ENCODE measurements at regions not wholly inside any gene's neighbourhood (a gene's known extent, or its start where the extent isn't known, plus 50 kb on each side); places are given as distances from the start of the nearest gene placed in this dataset.

GRCh38 chr12:76702946-76703345, 61.0 kb upstream of the ZDHHC17 start:
- TF ChIP-seq CTCF (IDR thresholded peaks at IDR 0.05) = no peak
- no peak for TF ChIP-seq POLR2A (IDR thresholded peaks at IDR 0.05)

Measured in lower leg skin (tissue), 3 donors.